AG04450 (cell line): ENCODE measurements at regions not wholly inside any gene's neighbourhood (a gene's known extent, or its start where the extent isn't known, plus 50 kb on each side); places are given as distances from the start of the nearest gene placed in this dataset.

ENCODE experiments used
- CTCF ChIA-PET: fragments of 300-600, 350-600 bp; formaldehyde crosslinking; extraction: SDS; loops from one replicate; lab custom pipeline; 2022; ENCODE audit warnings: antibody characterized with exemption, inconsistent platforms; lab: Charles Lee
- POLR2A ChIA-PET: fragments of 350-600 bp; formaldehyde crosslinking; extraction: SDS; loops from one replicate; lab custom pipeline; 2021; ENCODE audit warnings: antibody characterized with exemption, inconsistent platforms; lab: Yijun Ruan, JAX
- DNase-seq: peaks from one replicate; pipeline ENCODE4 v3.0.0-alpha.2; 2011; ENCODE audit warnings: low read depth, low spot score
- H3K27ac ChIP-seq: one replicate; pipeline ENCODE4 v1.5.1; 2012; ENCODE audit warnings: low read depth, low read length, control low read depth
- H3K27me3 ChIP-seq: one replicate; pipeline ENCODE4 v1.6.0; 2012; ENCODE audit warnings: low read length; ENCODE audit not compliant: control insufficient read depth, insufficient read depth
- H3K4me3 ChIP-seq: 2 replicates; pipeline ENCODE4 v1.5.1; 2011; ENCODE audit warnings: mild to moderate bottlenecking, low read depth, low read length, control low read depth
- H3K9me3 ChIP-seq: 2 replicates; pipeline ENCODE4 v1.5.1; 2012; ENCODE audit warnings: low read length; ENCODE audit not compliant: control insufficient read depth, insufficient read depth
- CTCF ChIP-seq: IDR thresholded peaks from 2 replicates; pipeline ENCODE4 v1.5.1; 2011; ENCODE audit warnings: low read depth, low read length, control low read depth, inconsistent platforms

GRCh38 chr22:49094151-49094550 is 733.5 kb downstream of the BRD1 start:
- H3K9me3 ChIP-seq = peaks cover 88% of the 10 kb centered on the region
- ChIA-PET CTCF (no interaction called here), POLR2A (no interaction called here)
- H3K27ac ChIP-seq = no peak overlapping the region
- H3K4me3 ChIP-seq = no peak overlapping the region
- DNase-seq = no peak
- TF ChIP-seq CTCF = no peak
- no peaks in the 10 kb centered on the region for H3K27me3 ChIP-seq

DNA sequence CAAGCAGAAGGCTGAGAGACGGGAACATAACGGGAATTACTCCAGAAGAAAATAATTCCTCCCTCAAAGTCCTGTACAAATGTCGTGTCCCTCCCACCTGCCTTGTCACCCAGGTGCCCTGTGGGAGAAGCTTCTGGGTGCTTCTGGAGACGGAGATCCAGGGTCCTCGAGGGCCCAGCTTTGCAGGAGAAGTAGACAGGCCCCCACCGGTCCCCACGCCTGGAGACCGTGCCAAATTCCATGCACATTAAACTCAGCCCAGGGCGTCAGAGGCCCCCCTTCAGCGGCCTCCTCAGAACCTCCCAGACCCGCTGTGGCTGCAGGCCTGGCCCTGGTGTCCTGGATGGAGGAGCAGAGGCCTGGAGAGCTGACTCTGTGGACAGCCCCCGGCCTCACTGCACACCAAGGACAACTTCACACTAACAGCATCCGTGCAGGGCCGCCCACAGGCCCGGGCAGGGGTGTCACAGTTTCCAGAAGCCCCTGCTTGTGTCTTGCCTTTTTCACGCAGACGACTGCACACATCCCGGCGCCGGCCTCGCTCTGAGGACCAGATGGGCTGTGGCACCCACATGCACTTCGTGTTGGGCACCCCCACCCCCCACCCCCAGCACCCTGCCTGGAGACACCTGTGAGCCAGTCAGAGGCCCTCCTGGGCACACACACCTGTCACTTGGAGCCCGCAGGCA is 734.3 kb downstream of the BRD1 start:
- Histone ChIP-seq H3K4me3 (no peak overlapping the region), H3K27me3 (no peaks in the 10 kb centered on the region), H3K27ac (no peak overlapping the region), H3K9me3 (peaks cover 93% of the 10 kb centered on the region)
- no peak for TF ChIP-seq CTCF
- CTCF ChIA-PET = no interaction called here
- DNase-seq = no peak
- POLR2A ChIA-PET = no interaction called here

GRCh38 chr22:49092716-49093115 is 735.0 kb downstream of the BRD1 start:
- Histone ChIP-seq H3K9me3 (peaks cover 93% of the 10 kb centered on the region), H3K4me3 (no peak overlapping the region), H3K27me3 (no peaks in the 10 kb centered on the region), H3K27ac (no peak overlapping the region)
- no peak for DNase-seq
- TF ChIP-seq CTCF = no peak
- CTCF ChIA-PET = no interaction called here
- POLR2A ChIA-PET = no interaction called here

DNA sequence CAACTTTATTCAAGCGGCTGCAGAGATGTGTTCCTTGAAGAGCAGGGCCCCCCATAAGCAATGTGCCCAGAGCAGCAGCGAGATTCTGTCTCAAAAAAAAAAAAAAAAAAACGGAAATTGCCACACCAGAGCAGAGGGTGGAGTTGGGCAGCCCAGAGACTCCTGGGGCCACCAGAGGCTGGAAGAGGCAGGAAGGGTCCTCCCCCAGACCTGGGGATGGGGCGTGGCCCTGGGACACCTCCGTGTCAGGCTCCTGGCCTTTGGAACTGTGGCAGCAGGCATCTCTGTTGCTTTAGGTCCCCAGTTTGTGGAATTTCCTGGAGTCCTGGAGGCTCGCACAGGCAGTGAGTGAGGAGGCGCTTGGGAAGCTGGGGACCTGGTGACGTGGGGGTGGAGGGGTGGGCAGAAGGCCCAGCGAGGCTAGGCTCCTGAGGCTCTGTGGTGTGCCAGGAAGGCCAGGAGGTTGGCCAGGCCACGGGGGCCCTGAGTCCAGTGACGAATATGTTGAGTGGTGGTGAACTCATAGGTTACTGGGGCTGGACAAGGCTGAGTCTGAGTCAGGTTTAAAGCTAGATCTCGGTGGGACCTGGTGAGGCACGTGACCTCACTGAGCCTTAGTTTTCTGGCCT is 735.6 kb downstream of the BRD1 start:
- ChIA-PET CTCF (no interaction called here), POLR2A (no interaction called here)
- Histone ChIP-seq H3K27ac (no peak overlapping the region), H3K9me3 (peaks cover 93% of the 10 kb centered on the region), H3K4me3 (no peak overlapping the region), H3K27me3 (no peaks in the 10 kb centered on the region)
- DNase-seq = no peak
- no peak for TF ChIP-seq CTCF

- H3K27ac ChIP-seq = no peak overlapping the region
- TF ChIP-seq CTCF = no peak
- no peak for DNase-seq
- H3K27me3 ChIP-seq = no peaks in the 10 kb centered on the region
- ChIA-PET CTCF (no interaction called here), POLR2A (no interaction called here)
- H3K9me3 ChIP-seq = peaks cover 95% of the 10 kb centered on the region
- H3K4me3 ChIP-seq = no peak overlapping the region
These were observed 736.2 kb downstream of the BRD1 start for GRCh38 chr22:49091451-49091850.
